Activated CD4-positive, alpha-beta memory T cell treated with anti-CD3 and anti-CD28 coated beads for 36 hours (primary cell): ENCODE measurements at regions not wholly inside any gene's neighbourhood (a gene's known extent, or its start where the extent isn't known, plus 50 kb on each side); places are given as distances from the start of the nearest gene placed in this dataset.
"Not testable (repeated sequence)": the region's sequence is repeated elsewhere in the genome, so short reads cannot be mapped to it uniquely, and the experiment has no call there.

Experiments
- CTCF ChIA-PET: fragments of 350-600 bp; sonication (Branson Sonifier 250); formaldehyde crosslinking; loops from one replicate; lab custom pipeline; 2021; ENCODE audit warnings: antibody characterized with exemption, inconsistent platforms; lab: Charles Lee
- POLR2A ChIA-PET: fragments of 350-600 bp; sonication (Branson Sonifier 250); formaldehyde crosslinking; loops from one replicate; lab custom pipeline; 2021; ENCODE audit warnings: antibody characterized with exemption; lab: Charles Lee
- DNase-seq: peaks from one replicate; pipeline ENCODE4 v3.0.0-alpha.2; 2020
- H3K27ac Mint-ChIP-seq: one replicate; pipeline ENCODE4 v1.8.0; 2021; ENCODE audit warnings: mixed read lengths
- H3K27me3 Mint-ChIP-seq: one replicate; pipeline ENCODE4 v1.8.0; 2021; ENCODE audit warnings: mixed read lengths
- H3K36me3 Mint-ChIP-seq: one replicate; pipeline ENCODE4 v1.8.0; 2021; ENCODE audit warnings: mixed read lengths
- H3K4me1 Mint-ChIP-seq: one replicate; pipeline ENCODE4 v1.8.0; 2021; ENCODE audit warnings: low read depth, mixed read lengths
- H3K4me3 Mint-ChIP-seq: one replicate; pipeline ENCODE4 v1.8.0; 2021; ENCODE audit warnings: mild to moderate bottlenecking, mixed read lengths
- H3K9me3 Mint-ChIP-seq: one replicate; pipeline ENCODE4 v1.8.0; 2021; ENCODE audit warnings: mixed read lengths
- intact Hi-C: fragments of 100-400 bp; cut with micrococcal nuclease; formaldehyde crosslinking; loops from one replicate; pipeline ENCODE4 v1.15.1; 2023

GRCh38 chr7:13117592-13117991 lies 430.2 kb downstream of the ARL4A start:
- intact Hi-C loops = loop anchor here (2.0 to 10.0 kb wide), 3 partner anchors 233 to 433 kb away; no protein-coding TSS in a partner anchor
- no peak overlapping the region for H3K4me3 Mint-ChIP-seq
- peaks cover 4% of the 10 kb centered on the region for H3K36me3 Mint-ChIP-seq
- H3K27me3 Mint-ChIP-seq = peaks cover 4% of the 10 kb centered on the region
- DNase-seq = no peak
- no peaks in the 10 kb centered on the region for H3K4me1 Mint-ChIP-seq
- H3K27ac Mint-ChIP-seq = no peak overlapping the region
- ChIA-PET POLR2A (interaction anchor here (0.6 kb wide), 1 partner anchor 13 kb away, joined by 3 read pairs; no protein-coding TSS in a partner anchor), CTCF (interaction anchor here (0.8 kb wide), 1 partner anchor 479 kb away, joined by 3 read pairs; no protein-coding TSS in a partner anchor)
- peaks cover 5% of the 10 kb centered on the region for H3K9me3 Mint-ChIP-seq

GRCh38 chr7:13124629-13125028 lies 437.2 kb downstream of the ARL4A start:
- H3K36me3 Mint-ChIP-seq, H3K4me3 Mint-ChIP-seq, H3K4me1 Mint-ChIP-seq, intact Hi-C loops, CTCF ChIA-PET, H3K27ac Mint-ChIP-seq, DNase-seq, POLR2A ChIA-PET: not testable (repeated sequence)
- Mint-ChIP-seq H3K9me3 (peaks cover 15% of the 10 kb centered on the region), H3K27me3 (peaks cover 17% of the 10 kb centered on the region)

GRCh38 chr7:13126347-13126746 lies 438.9 kb downstream of the ARL4A start:
- Mint-ChIP-seq H3K27me3 (peaks cover 18% of the 10 kb centered on the region), H3K36me3 (peaks cover 4% of the 10 kb centered on the region), H3K4me3 (no peak overlapping the region), H3K4me1 (no peaks in the 10 kb centered on the region), H3K9me3 (peaks cover 15% of the 10 kb centered on the region), H3K27ac (no peak overlapping the region)
- no peak for DNase-seq
- ChIA-PET POLR2A (no interaction called here), CTCF (no interaction called here)
- intact Hi-C loops = no loop called here

GRCh38 chr7:13130321-13130720 lies 442.9 kb downstream of the ARL4A start:
- no peak overlapping the region for H3K4me3 Mint-ChIP-seq
- H3K9me3 Mint-ChIP-seq = no peaks in the 10 kb centered on the region
- H3K27me3 Mint-ChIP-seq = peaks cover 12% of the 10 kb centered on the region
- no peak for DNase-seq
- no peak overlapping the region for H3K27ac Mint-ChIP-seq
- no peaks in the 10 kb centered on the region for H3K4me1 Mint-ChIP-seq
- POLR2A ChIA-PET = no interaction called here
- no peaks in the 10 kb centered on the region for H3K36me3 Mint-ChIP-seq
- CTCF ChIA-PET = no interaction called here
- intact Hi-C loops = no loop called here

- DNase-seq, H3K4me3 Mint-ChIP-seq, intact Hi-C loops, POLR2A ChIA-PET, H3K9me3 Mint-ChIP-seq, CTCF ChIA-PET, H3K27ac Mint-ChIP-seq, H3K4me1 Mint-ChIP-seq, H3K36me3 Mint-ChIP-seq: not testable (repeated sequence)
- peaks cover 12% of the 10 kb centered on the region for H3K27me3 Mint-ChIP-seq
These were observed 443.5 kb downstream of the ARL4A start for GRCh38 chr7:13130906-13131305.

- Mint-ChIP-seq H3K27me3 (peaks cover 13% of the 10 kb centered on the region), H3K9me3 (peaks cover 8% of the 10 kb centered on the region), H3K36me3 (no peaks in the 10 kb centered on the region), H3K4me3 (no peak overlapping the region), H3K4me1 (no peaks in the 10 kb centered on the region), H3K27ac (no peak overlapping the region)
- ChIA-PET CTCF (no interaction called here), POLR2A (no interaction called here)
- intact Hi-C loops = no loop called here
- DNase-seq = no peak
These were observed 444.9 kb downstream of the ARL4A start for GRCh38 chr7:13132314-13132713.

- H3K9me3 Mint-ChIP-seq, H3K27ac Mint-ChIP-seq, H3K36me3 Mint-ChIP-seq, H3K4me1 Mint-ChIP-seq, CTCF ChIA-PET, intact Hi-C loops, H3K27me3 Mint-ChIP-seq, POLR2A ChIA-PET, DNase-seq, H3K4me3 Mint-ChIP-seq: not testable (repeated sequence)
These were observed 448.9 kb downstream of the ARL4A start for GRCh38 chr7:13136345-13136744.

GRCh38 chr7:13139436-13139835 lies 452.0 kb downstream of the ARL4A start:
- intact Hi-C loops = no loop called here
- peaks cover 5% of the 10 kb centered on the region for H3K27me3 Mint-ChIP-seq
- no peak overlapping the region for H3K27ac Mint-ChIP-seq
- no peak overlapping the region for H3K4me3 Mint-ChIP-seq
- ChIA-PET POLR2A (no interaction called here), CTCF (no interaction called here)
- no peak for DNase-seq
- H3K36me3 Mint-ChIP-seq = no peaks in the 10 kb centered on the region
- no peaks in the 10 kb centered on the region for H3K4me1 Mint-ChIP-seq
- peaks cover 8% of the 10 kb centered on the region for H3K9me3 Mint-ChIP-seq

GRCh38 chr7:13144673-13145072 lies 457.2 kb downstream of the ARL4A start:
- no peak for DNase-seq
- Mint-ChIP-seq H3K27me3 (no peaks in the 10 kb centered on the region), H3K36me3 (no peaks in the 10 kb centered on the region), H3K4me1 (no peaks in the 10 kb centered on the region), H3K4me3 (no peak overlapping the region), H3K27ac (no peak overlapping the region), H3K9me3 (no peaks in the 10 kb centered on the region)
- ChIA-PET CTCF (no interaction called here), POLR2A (no interaction called here)
- intact Hi-C loops = no loop called here

GRCh38 chr7:13148548-13148947 lies 461.1 kb downstream of the ARL4A start:
- intact Hi-C loops = no loop called here
- H3K36me3 Mint-ChIP-seq = no peaks in the 10 kb centered on the region
- H3K9me3 Mint-ChIP-seq = no peaks in the 10 kb centered on the region
- peaks cover 4% of the 10 kb centered on the region for H3K4me1 Mint-ChIP-seq
- H3K27ac Mint-ChIP-seq = no peak overlapping the region
- CTCF ChIA-PET = no interaction called here
- H3K27me3 Mint-ChIP-seq = no peaks in the 10 kb centered on the region
- POLR2A ChIA-PET = no interaction called here
- no peak overlapping the region for H3K4me3 Mint-ChIP-seq
- DNase-seq = no peak

GRCh38 chr7:13151978-13152377 lies 464.5 kb downstream of the ARL4A start:
- Mint-ChIP-seq H3K9me3 (no peaks in the 10 kb centered on the region), H3K4me3 (no peak overlapping the region), H3K36me3 (no peaks in the 10 kb centered on the region), H3K27me3 (no peaks in the 10 kb centered on the region), H3K4me1 (peaks cover 5% of the 10 kb centered on the region), H3K27ac (no peak overlapping the region)
- intact Hi-C loops = no loop called here
- DNase-seq = no peak
- POLR2A ChIA-PET = no interaction called here
- CTCF ChIA-PET = no interaction called here

- ChIA-PET CTCF (no interaction called here), POLR2A (no interaction called here)
- intact Hi-C loops = no loop called here
- Mint-ChIP-seq H3K4me1 (peaks cover 5% of the 10 kb centered on the region), H3K9me3 (no peaks in the 10 kb centered on the region), H3K36me3 (no peaks in the 10 kb centered on the region), H3K4me3 (no peak overlapping the region), H3K27me3 (no peaks in the 10 kb centered on the region), H3K27ac (no peak overlapping the region)
- DNase-seq = no peak
These were observed 465.3 kb downstream of the ARL4A start for GRCh38 chr7:13152755-13153154.

GRCh38 chr7:13153266-13153665 lies 465.8 kb downstream of the ARL4A start:
- POLR2A ChIA-PET = no interaction called here

More at GRCh38 chr7:13153266-13153665, 465.8 kb downstream of the ARL4A start:
- H3K27me3 Mint-ChIP-seq = no peaks in the 10 kb centered on the region
- CTCF ChIA-PET = no interaction called here
- DNase-seq = no peak
- H3K9me3 Mint-ChIP-seq = no peaks in the 10 kb centered on the region
- H3K36me3 Mint-ChIP-seq = no peaks in the 10 kb centered on the region
- intact Hi-C loops = no loop called here
- peaks cover 5% of the 10 kb centered on the region for H3K4me1 Mint-ChIP-seq
- H3K4me3 Mint-ChIP-seq = no peak overlapping the region
- H3K27ac Mint-ChIP-seq = no peak overlapping the region
